ENCODE measurements at regions not wholly inside any gene's neighbourhood (a gene's known extent, or its start where the extent isn't known, plus 50 kb on each side); places are given as distances from the start of the nearest gene placed in this dataset.

DNA sequence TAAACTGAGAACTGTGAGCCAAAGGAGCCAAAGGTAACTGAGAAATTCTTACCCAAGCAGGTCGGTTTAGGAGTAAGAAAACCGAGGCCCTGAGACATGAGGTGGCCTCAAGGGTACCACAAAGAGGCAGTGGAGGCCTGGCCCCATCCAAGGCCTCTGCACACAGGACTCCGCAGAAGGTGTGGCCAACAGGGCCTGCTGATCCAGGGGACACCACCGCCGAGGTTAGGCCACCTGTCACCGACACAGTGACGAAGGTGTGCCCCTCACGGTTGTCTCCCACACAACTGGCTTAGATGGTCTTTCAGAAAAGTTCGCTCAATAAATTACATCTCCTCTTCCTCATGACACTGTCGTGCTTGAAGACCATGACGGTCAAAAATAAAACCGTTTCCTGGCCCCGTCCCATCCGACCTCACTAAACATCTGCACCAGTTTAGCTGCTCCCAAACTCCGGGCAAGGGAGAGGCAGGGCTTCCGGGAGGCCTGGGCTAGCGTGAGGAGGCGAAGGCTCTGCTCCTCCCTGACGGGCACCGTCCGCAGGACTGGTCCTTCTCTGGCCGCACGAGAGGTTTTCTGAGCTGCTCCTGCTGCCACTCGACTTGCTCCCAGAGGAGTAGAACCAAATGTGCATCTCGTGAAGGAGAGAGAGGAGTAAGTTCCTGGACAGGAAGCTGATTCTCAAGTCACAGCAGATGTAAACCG, 442.0 kb downstream of the EIPR1 start:
- no peak for FAIRE-seq
- 1% methylated on average over 26 of the region's 26 CpGs for WGBS (ENCODE audit: insufficient coverage, low coverage, missing lambda C conversion rate)
- BruUV-seq (replicated peaks) = no TSS peak
- ChIA-PET CTCF (ENCODE audit: low intra/inter-chr PET ratio) (no interaction called here), POLR2A (no interaction called here)
- peak; percentile 53 for ATAC-seq
- no peak overlapping the region for H2AFZ ChIP-seq (ENCODE audit: low read depth, low read length)
- H3K27ac ChIP-seq (ENCODE audit: extremely low read depth, low read depth, low read length) = no peak overlapping the region
- TF ChIP-seq HOXB6 (CRISPR knock-in tag; IDR thresholded peaks at IDR 0.05; ENCODE audit: borderline replicate concordance) = no peak
- peaks cover 7 to 75% of the 10 kb centered on the region in 2 experiments; a peak in 4 of 5 replicates for H3K27me3 ChIP-seq (ENCODE audit: control insufficient read depth in 2 of 2, insufficient read depth in 2 of 2, low read length in 2 of 2)
- intact Hi-C loops (cut with micrococcal nuclease) (no loop called here), in situ Hi-C loops (cut with MboI) (no loop called here)
- no peaks in the 10 kb centered on the region for H3K79me2 ChIP-seq (ENCODE audit: control insufficient read depth, insufficient read depth, low read length)
- no peak overlapping the region for H3K9ac ChIP-seq (ENCODE audit: insufficient read depth in 1 of 2, low read depth in 2 of 2, low read length in 2 of 2)
- H3K9me1 ChIP-seq (ENCODE audit: control insufficient read depth, insufficient read depth, low read length) = peaks cover 3% of the 10 kb centered on the region
- H4K20me1 ChIP-seq (replicated peaks; ENCODE audit: control insufficient read depth, insufficient read depth, low read length) = peaks cover 3% of the 10 kb centered on the region; the same call in 1 of the 2 replicates
- no peak overlapping the region for H3K4me3 ChIP-seq
- H3K4me2 ChIP-seq (ENCODE audit: insufficient read depth, low read length) = no peak overlapping the region
- DNase-seq (ENCODE audit: extremely low read depth in 1 of 4, low spot score in 3 of 4) = no peak
- H3K4me1 ChIP-seq (replicated peaks in 1 of 2; ENCODE audit: control insufficient read depth in 2 of 2, insufficient read depth in 2 of 2, low read length in 2 of 2) = no peaks in the 10 kb centered on the region
- no peaks in the 10 kb centered on the region for H3K9me3 ChIP-seq (replicated peaks; ENCODE audit: control insufficient read depth, insufficient read depth, low read depth, low read length)
- H3K36me3 ChIP-seq (ENCODE audit: control insufficient read depth, insufficient read depth, low read length) = no peaks in the 10 kb centered on the region

GRCh38 chr2:2933426-2933825, 444.2 kb downstream of the EIPR1 start:
- Histone ChIP-seq H3K9ac (ENCODE audit: insufficient read depth in 1 of 2, low read depth in 2 of 2, low read length in 2 of 2) (no peak overlapping the region), H3K4me1 (replicated peaks in 1 of 2; ENCODE audit: control insufficient read depth in 2 of 2, insufficient read depth in 2 of 2, low read length in 2 of 2) (no peaks in the 10 kb centered on the region), H3K9me1 (ENCODE audit: control insufficient read depth, insufficient read depth, low read length) (no peaks in the 10 kb centered on the region), H3K27me3 (ENCODE audit: control insufficient read depth in 2 of 2, insufficient read depth in 2 of 2, low read length in 2 of 2) (peaks cover 7 to 55% of the 10 kb centered on the region in 2 experiments; a peak in 4 of 5 replicates), H3K27ac (ENCODE audit: extremely low read depth, low read depth, low read length) (no peak overlapping the region), H3K79me2 (ENCODE audit: control insufficient read depth, insufficient read depth, low read length) (no peaks in the 10 kb centered on the region), H3K36me3 (ENCODE audit: control insufficient read depth, insufficient read depth, low read length) (no peaks in the 10 kb centered on the region), H3K9me3 (replicated peaks; ENCODE audit: control insufficient read depth, insufficient read depth, low read depth, low read length) (no peaks in the 10 kb centered on the region), H4K20me1 (replicated peaks; ENCODE audit: control insufficient read depth, insufficient read depth, low read length) (peaks cover 3% of the 10 kb centered on the region; the same call in 1 of the 2 replicates), H2AFZ (ENCODE audit: low read depth, low read length) (no peak overlapping the region), H3K4me2 (ENCODE audit: insufficient read depth, low read length) (no peak overlapping the region), H3K4me3 (no peak overlapping the region)
- ChIA-PET CTCF (ENCODE audit: low intra/inter-chr PET ratio) (no interaction called here), POLR2A (no interaction called here)
- DNase-seq (ENCODE audit: extremely low read depth in 1 of 4, low spot score in 3 of 4) (no peak), FAIRE-seq (no peak), ATAC-seq (no peak)
- no TSS peak for BruUV-seq (replicated peaks)
- intact Hi-C loops (cut with micrococcal nuclease) = no loop called here
- in situ Hi-C loops (cut with MboI) = no loop called here
- WGBS (ENCODE audit: insufficient coverage, low coverage, missing lambda C conversion rate) = 2% methylated on average over 13 of the region's 15 CpGs
- no peak for TF ChIP-seq ZKSCAN1 (IDR thresholded peaks at IDR 0.05; ENCODE audit: low read depth, low read length)
- TF ChIP-seq MAZ (CRISPR knock-in tag; conservative IDR thresholded peaks at IDR 0.05 in 1 of 2, IDR thresholded peaks at IDR 0.05 in 1 of 2) = no peak
- no peak for TF ChIP-seq TAL1 (IDR thresholded peaks at IDR 0.05)

All from K562 (cell line).